ENCODE measurements at regions not wholly inside any gene's neighbourhood (a gene's known extent, or its start where the extent isn't known, plus 50 kb on each side); places are given as distances from the start of the nearest gene placed in this dataset.

DNA sequence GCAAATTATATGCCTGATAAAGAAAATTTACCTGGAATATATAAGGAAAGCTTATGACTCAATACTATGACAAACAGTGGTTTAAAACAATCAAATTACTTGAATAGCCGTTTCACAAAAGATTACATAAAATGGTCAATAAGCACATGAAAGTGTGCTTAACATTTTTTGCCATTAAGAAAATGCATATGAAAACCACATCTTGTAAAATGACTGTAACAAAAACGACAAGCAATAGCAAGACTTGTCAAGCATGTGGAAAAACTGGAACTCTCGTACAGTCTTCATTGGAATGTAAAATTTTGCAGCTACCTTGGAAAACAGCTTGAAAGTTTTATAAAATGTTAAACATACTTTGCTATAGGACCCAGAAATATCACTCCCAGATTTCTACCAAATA is 1110.3 kb downstream of the NAALADL2 start:
- TF ChIP-seq, protein P1, sequence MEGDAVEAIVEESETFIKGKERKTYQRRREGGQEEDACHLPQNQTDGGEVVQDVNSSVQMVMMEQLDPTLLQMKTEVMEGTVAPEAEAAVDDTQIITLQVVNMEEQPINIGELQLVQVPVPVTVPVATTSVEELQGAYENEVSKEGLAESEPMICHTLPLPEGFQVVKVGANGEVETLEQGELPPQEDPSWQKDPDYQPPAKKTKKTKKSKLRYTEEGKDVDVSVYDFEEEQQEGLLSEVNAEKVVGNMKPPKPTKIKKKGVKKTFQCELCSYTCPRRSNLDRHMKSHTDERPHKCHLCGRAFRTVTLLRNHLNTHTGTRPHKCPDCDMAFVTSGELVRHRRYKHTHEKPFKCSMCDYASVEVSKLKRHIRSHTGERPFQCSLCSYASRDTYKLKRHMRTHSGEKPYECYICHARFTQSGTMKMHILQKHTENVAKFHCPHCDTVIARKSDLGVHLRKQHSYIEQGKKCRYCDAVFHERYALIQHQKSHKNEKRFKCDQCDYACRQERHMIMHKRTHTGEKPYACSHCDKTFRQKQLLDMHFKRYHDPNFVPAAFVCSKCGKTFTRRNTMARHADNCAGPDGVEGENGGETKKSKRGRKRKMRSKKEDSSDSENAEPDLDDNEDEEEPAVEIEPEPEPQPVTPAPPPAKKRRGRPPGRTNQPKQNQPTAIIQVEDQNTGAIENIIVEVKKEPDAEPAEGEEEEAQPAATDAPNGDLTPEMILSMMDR (optimal IDR thresholded peaks at IDR 0.05 in 1 of 3, IDR thresholded peaks at IDR 0.05 in 1 of 3, conservative IDR thresholded peaks at IDR 0.05 in 1 of 3; ENCODE audit: extremely low read depth in 1 of 3, insufficient read depth in 2 of 3, low read length in 3 of 3): no peak
- TF ChIP-seq EZH2 (IDR thresholded peaks at IDR 0.05; ENCODE audit: low read length): no peak
